H1 (cell line): ENCODE measurements at regions not wholly inside any gene's neighbourhood (a gene's known extent, or its start where the extent isn't known, plus 50 kb on each side); places are given as distances from the start of the nearest gene placed in this dataset.

Source experiments
- CTCF ChIA-PET: fragments of 300-600 bp; sonication (Branson Sonifier 250); formaldehyde crosslinking; loops from one replicate; lab custom pipeline; 2021; ENCODE audit not compliant: partially characterized antibody; lab: Charles Lee
- POLR2A ChIA-PET: fragments of 300-600 bp; sonication (Branson Sonifier 250); formaldehyde crosslinking; loops from one replicate; lab custom pipeline; 2021; ENCODE audit warnings: inconsistent platforms; ENCODE audit not compliant: partially characterized antibody; lab: Charles Lee
- DNase-seq, 2 experiments: peaks; one replicate each; pipeline versions ENCODE4 v3.0.0 to v3.0.0-alpha.2; 2010 to 2022; ENCODE audit warnings: low spot score in 2 of 2, low read depth in 1 of 2, mixed read lengths in 1 of 2
- FAIRE-seq: peaks from 2 replicates; lab custom pipeline; 2011; peaks lifted over from hg19 to GRCh38; lab: Jason Lieb, UNC
- H2AFZ ChIP-seq: 2 replicates; pipeline ENCODE4 v1.8.1; 2012; ENCODE audit warnings: low read length, inconsistent platforms
- H2AK5ac ChIP-seq: 2 replicates; pipeline ENCODE4 v1.6.1; 2013; ENCODE audit warnings: low read depth, low read length
- H2BK120ac ChIP-seq: replicated peaks from 2 replicates; pipeline ENCODE3; 2013; ENCODE audit warnings: low read depth, low read length, inconsistent platforms
- H2BK12ac ChIP-seq: 2 replicates; pipeline ENCODE4 v1.6.1; 2013; ENCODE audit warnings: low read depth, low read length
- H2BK15ac ChIP-seq: 2 replicates; pipeline ENCODE4 v1.6.1; 2013; ENCODE audit warnings: low read length
- H2BK20ac ChIP-seq: 2 replicates; pipeline ENCODE4 v1.6.1; 2013; ENCODE audit warnings: low read length
- H2BK5ac ChIP-seq: 2 replicates; pipeline ENCODE4 v1.6.1; 2013; ENCODE audit warnings: low read depth, low read length
- H3K14ac ChIP-seq: 2 replicates; pipeline ENCODE4 v1.6.1; 2013; ENCODE audit warnings: inconsistent platforms; ENCODE audit not compliant: insufficient read length
- H3K18ac ChIP-seq: 2 replicates; pipeline ENCODE4 v1.6.1; 2013; ENCODE audit warnings: low read length; ENCODE audit errors: extremely low read depth
- H3K23ac ChIP-seq: 2 replicates; pipeline ENCODE4 v1.6.1; 2013; ENCODE audit warnings: inconsistent platforms; ENCODE audit not compliant: insufficient read length
- H3K23me2 ChIP-seq: 2 replicates; pipeline ENCODE4 v1.6.1; 2013; ENCODE audit warnings: low read depth, low read length
- H3K27ac ChIP-seq: 2 replicates; pipeline ENCODE4 v1.6.1; 2011; ENCODE audit warnings: low read depth, low read length, inconsistent platforms
- H3K27me3 ChIP-seq, 4 experiments: replicated peaks in 1 of 4; 1 replicate in 1 of 4; 2 replicates in 3 of 4; pipeline versions ENCODE4 v1.6.1 to v1.8.1; 2011 to 2013; ENCODE audit warnings: low read length in 3 of 4, mild to moderate bottlenecking in 3 of 4, inconsistent platforms in 2 of 4, mixed read lengths in 2 of 4, moderate library complexity in 1 of 4; ENCODE audit not compliant: control insufficient read depth in 3 of 4, insufficient read depth in 3 of 4; ENCODE audit errors: extremely low read depth in 1 of 4
- H3K36me3 ChIP-seq, 4 experiments: 2 replicates each; pipeline versions ENCODE4 v1.6.1 to v1.8.1; 2011 to 2013; ENCODE audit warnings: mild to moderate bottlenecking in 4 of 4, low read length in 3 of 4, moderate library complexity in 2 of 4, control low read depth in 1 of 4, inconsistent platforms in 1 of 4; ENCODE audit not compliant: insufficient read depth in 4 of 4, control insufficient read depth in 2 of 4
- H3K4ac ChIP-seq: replicated peaks from 2 replicates; pipeline ENCODE3; 2013; ENCODE audit warnings: low read length, low read depth, mixed read lengths, inconsistent platforms; ENCODE audit not compliant: insufficient read length
- H3K4me1 ChIP-seq, 4 experiments: replicated peaks in 1 of 4; 1 replicate in 1 of 4; 2 replicates in 3 of 4; pipeline versions ENCODE4 v1.6.1 to v1.8.1; 2011 to 2013; ENCODE audit warnings: low read length in 3 of 4, inconsistent platforms in 2 of 4, mixed read lengths in 1 of 4; ENCODE audit not compliant: insufficient read depth in 4 of 4, control insufficient read depth in 3 of 4
- H3K4me2 ChIP-seq, 2 experiments: 2 replicates each; pipeline versions ENCODE4 v1.6.1 to v1.8.1; 2011 to 2013; ENCODE audit warnings: low read depth in 2 of 2, low read length in 2 of 2, control low read depth in 1 of 2, inconsistent platforms in 1 of 2, mild to moderate bottlenecking in 1 of 2; ENCODE audit not compliant: insufficient read depth in 1 of 2
- H3K4me3 ChIP-seq, 4 experiments: fragments of 200-600, 300-600 bp in 1 of 4; sonication (generic), shearing (Covaris generic), sonication (Bioruptor Twin) in 1 of 4; 2 replicates each; pipeline versions ENCODE4 v1.5.1 to v1.8.1; 2011 to 2016; ENCODE audit warnings: low read length in 4 of 4, low read depth in 3 of 4, control low read depth in 2 of 4, inconsistent platforms in 2 of 4, mild to moderate bottlenecking in 2 of 4, mixed read lengths in 1 of 4, moderate library complexity in 1 of 4; ENCODE audit not compliant: insufficient read depth in 2 of 4; ENCODE audit errors: extremely low read depth in 1 of 4
- H3K56ac ChIP-seq: replicated peaks from 2 replicates; pipeline ENCODE3; 2013; ENCODE audit warnings: low read depth, mild to moderate bottlenecking, mixed read lengths, low read length, inconsistent platforms; ENCODE audit not compliant: insufficient read length
- H3K79me1 ChIP-seq: 2 replicates; pipeline ENCODE4 v1.6.1; 2013; ENCODE audit warnings: low read depth, low read length, control low read depth
- H3K79me2 ChIP-seq, 2 experiments: 2 replicates each; pipeline versions ENCODE4 v1.6.1 to v1.8.1; 2012 to 2013; ENCODE audit warnings: low read length in 2 of 2, mild to moderate bottlenecking in 2 of 2, inconsistent platforms in 1 of 2; ENCODE audit not compliant: insufficient read depth in 2 of 2, control insufficient read depth in 1 of 2
- H3K9ac ChIP-seq, 4 experiments: replicated peaks in 1 of 4; 1 replicate in 1 of 4; 2 replicates in 3 of 4; pipeline versions ENCODE4 v1.6.1 to v1.8.1; 2011 to 2013; ENCODE audit warnings: low read depth in 3 of 4, low read length in 3 of 4, control low read depth in 2 of 4, mild to moderate bottlenecking in 2 of 4, moderate library complexity in 2 of 4, inconsistent platforms in 1 of 4; ENCODE audit errors: extremely low read depth in 1 of 4
- H3K9me3 ChIP-seq, 2 experiments: 2 replicates each; pipeline versions ENCODE4 v1.6.1 to v1.8.1; 2012 to 2013; ENCODE audit warnings: mild to moderate bottlenecking in 2 of 2, moderate library complexity in 2 of 2, control low read depth in 1 of 2, inconsistent platforms in 1 of 2, low read depth in 1 of 2, low read length in 1 of 2, mixed read lengths in 1 of 2; ENCODE audit not compliant: insufficient read depth in 2 of 2
- H4K20me1 ChIP-seq, 2 experiments: replicated peaks in 1 of 2; 2 replicates each; pipeline versions ENCODE3 to v1.8.1; 2011 to 2013; ENCODE audit warnings: inconsistent platforms in 2 of 2, low read length in 2 of 2, mild to moderate bottlenecking in 1 of 2; ENCODE audit not compliant: insufficient read depth in 2 of 2, control insufficient read depth in 1 of 2
- H4K5ac ChIP-seq: 2 replicates; pipeline ENCODE4 v1.6.1; 2013; ENCODE audit warnings: low read length, low read depth, mixed read lengths, inconsistent platforms; ENCODE audit not compliant: insufficient read length
- H4K8ac ChIP-seq: 2 replicates; pipeline ENCODE4 v1.8.0; 2013; ENCODE audit warnings: mild to moderate bottlenecking, moderate library complexity, low read length, inconsistent platforms; ENCODE audit not compliant: insufficient read depth; ENCODE audit errors: extremely low read depth
- H4K91ac ChIP-seq: replicated peaks from 2 replicates; pipeline ENCODE3; 2013; ENCODE audit warnings: low read length, mixed read lengths, inconsistent platforms; ENCODE audit not compliant: insufficient read length
- ASH2L ChIP-seq: fragments of 200-600, 300-600 bp; sonication (generic); IDR thresholded peaks from one replicate; pipeline ENCODE4 v1.7.1; 2017; ENCODE audit warnings: low read length
- BRCA1 ChIP-seq: IDR thresholded peaks from 2 replicates; pipeline ENCODE4 v1.6.1; 2012; ENCODE audit warnings: low read depth, low read length, improper control_type of control experiment
- CHD2 ChIP-seq: IDR thresholded peaks from 2 replicates; pipeline ENCODE4 v1.6.1; 2012; ENCODE audit warnings: low read length, improper control_type of control experiment
- HDAC6 ChIP-seq: IDR thresholded peaks from one replicate; pipeline ENCODE4 v1.7.1; 2012; ENCODE audit warnings: low read depth, mild to moderate bottlenecking, inconsistent platforms, low read length, moderate library complexity
- MAFK ChIP-seq: IDR thresholded peaks from 2 replicates; pipeline ENCODE4 v1.6.1; 2012; ENCODE audit warnings: low read depth, mild to moderate bottlenecking, improper control_type of control experiment, low read length
- POLR2AphosphoS5 ChIP-seq: IDR thresholded peaks from 2 replicates; pipeline ENCODE4 v1.6.1; 2011; ENCODE audit warnings: low read depth, low read length
- RBBP5 ChIP-seq: IDR thresholded peaks from 2 replicates; pipeline ENCODE4 v1.7.1; 2012; ENCODE audit warnings: low read depth, mild to moderate bottlenecking, inconsistent platforms, low read length, moderate library complexity, borderline replicate concordance
- TCF12 ChIP-seq: IDR thresholded peaks from 2 replicates; pipeline ENCODE4 v1.6.1; 2011; ENCODE audit warnings: low read depth, mild to moderate bottlenecking, low read length
- TEAD4 ChIP-seq: IDR thresholded peaks from 2 replicates; pipeline ENCODE4 v1.6.1; 2012; ENCODE audit warnings: low read depth, low read length, inconsistent platforms, mixed read lengths
- YY1 ChIP-seq: IDR thresholded peaks from 2 replicates; pipeline ENCODE4 v1.6.1; 2011; ENCODE audit warnings: low read depth, mild to moderate bottlenecking, low read length
- WGBS, 2 experiments: shearing (Covaris generic) in 1 of 2; methylation state at CpG; one replicate each; pipeline versions ENCODE4 v1.1.6 to v1.1.7; 2013 to 2015; ENCODE audit warnings: low lambda C conversion rate in 2 of 2, mixed read lengths in 2 of 2, inconsistent platforms in 1 of 2, low coverage in 1 of 2, missing lambda C conversion rate in 1 of 2; ENCODE audit not compliant: insufficient replicate concordance in 2 of 2, insufficient coverage in 1 of 2, insufficient read length in 1 of 2; ENCODE audit errors: extremely low coverage in 1 of 2, missing lambda C conversion rate in 1 of 2; 5-methylcytosine and 5-hydroxymethylcytosine counted together

DNA sequence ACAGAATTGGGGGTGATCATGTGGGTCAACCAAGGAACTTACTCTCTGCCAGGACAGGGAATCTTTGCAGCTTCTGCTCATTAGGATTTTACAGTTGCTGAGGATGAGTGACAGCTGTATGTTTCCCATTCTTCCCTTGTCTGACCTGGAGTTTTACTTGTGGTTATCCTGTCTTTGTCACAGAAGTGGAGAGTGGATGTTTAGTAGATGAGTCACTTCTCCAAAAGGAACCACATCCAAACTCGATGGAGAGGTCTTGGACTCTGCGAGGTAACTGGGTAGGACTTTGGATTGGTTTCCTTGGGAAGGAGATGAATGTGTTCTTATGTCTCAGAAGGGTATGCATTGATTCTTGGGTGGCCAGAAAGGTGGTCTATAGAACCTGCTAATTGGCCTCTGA lies 53.8 kb upstream of the USP44 start:
- DNase-seq: no peak
- no peak overlapping the region for H3K14ac ChIP-seq
- H3K27ac ChIP-seq: no peak overlapping the region
- TF ChIP-seq RBBP5 (no peak), HDAC6 (no peak), YY1 (no peak), TCF12 (no peak), MAFK (no peak), BRCA1 (no peak), POLR2AphosphoS5 (no peak), TEAD4 (no peak), CHD2 (no peak), ASH2L (no peak)
- peaks cover 0 to 7% (median 2%) of the 10 kb centered on the region in 4 experiments; a peak in 6 of 7 replicates for H3K4me1 ChIP-seq
- no peak overlapping the region for H3K4ac ChIP-seq
- H4K8ac ChIP-seq: no peak overlapping the region
- H3K18ac ChIP-seq: no peak overlapping the region
- H2BK5ac ChIP-seq: no peak overlapping the region
- no peak overlapping the region for H3K9ac ChIP-seq
- FAIRE-seq: no peak
- H2AFZ ChIP-seq: no peak overlapping the region
- H2BK120ac ChIP-seq: no peak overlapping the region
- no peak overlapping the region for H2BK15ac ChIP-seq
- no peak overlapping the region for H3K56ac ChIP-seq
- CTCF ChIA-PET: interaction anchor here (2.1 kb wide), 1 partner anchor 23 kb away, joined by 8 read pairs; no protein-coding TSS in a partner anchor
- H3K4me2 ChIP-seq: no peak overlapping the region
- H3K79me2 ChIP-seq: no peaks in the 10 kb centered on the region
- H3K23me2 ChIP-seq: no peaks in the 10 kb centered on the region
- no peak overlapping the region for H4K5ac ChIP-seq
- no peak overlapping the region for H2BK12ac ChIP-seq
- no peak overlapping the region for H3K4me3 ChIP-seq
- no peaks in the 10 kb centered on the region for H3K9me3 ChIP-seq
- no peaks in the 10 kb centered on the region for H3K36me3 ChIP-seq
- H3K79me1 ChIP-seq: no peaks in the 10 kb centered on the region
- no peak overlapping the region for H3K23ac ChIP-seq
- POLR2A ChIA-PET: interaction anchor here (1.1 kb wide), 1 partner anchor 11 kb away, joined by 3 read pairs; no protein-coding TSS in a partner anchor
- no peaks in the 10 kb centered on the region for H3K27me3 ChIP-seq
- 79% methylated on average over 2 of the region's 2 CpGs; no CpG with 5 or more reads in 1 of the 2 experiments for WGBS, 2 experiments
- no peaks in the 10 kb centered on the region for H4K20me1 ChIP-seq
- no peak overlapping the region for H2BK20ac ChIP-seq
- no peak overlapping the region for H4K91ac ChIP-seq
- H2AK5ac ChIP-seq: no peak overlapping the region
